Neural crest cell (in vitro differentiated cells): ENCODE measurements at regions not wholly inside any gene's neighbourhood (a gene's known extent, or its start where the extent isn't known, plus 50 kb on each side); places are given as distances from the start of the nearest gene placed in this dataset.

Source experiments
- DNase-seq: peaks from one replicate; pipeline ENCODE4 v3.0.0; 2021; ENCODE audit warnings: low read depth, mixed read lengths, low spot score
- H3K27ac Mint-ChIP-seq: one replicate; pipeline ENCODE4 v1.8.0; 2021; ENCODE audit warnings: mild to moderate bottlenecking, mixed read lengths; ENCODE audit not compliant: unreplicated experiment
- H3K27me3 Mint-ChIP-seq: 2 replicates; pipeline ENCODE4 v1.8.0; 2021; ENCODE audit warnings: low read depth, mild to moderate bottlenecking, mixed read lengths
- H3K36me3 Mint-ChIP-seq: 2 replicates; pipeline ENCODE4 v1.8.0; 2021; ENCODE audit warnings: low read depth, mild to moderate bottlenecking, mixed read lengths
- H3K4me1 Mint-ChIP-seq: 2 replicates; pipeline ENCODE4 v1.8.0; 2021; ENCODE audit warnings: mixed read lengths
- H3K4me3 Mint-ChIP-seq: one replicate; pipeline ENCODE4 v1.8.0; 2021; ENCODE audit warnings: mild to moderate bottlenecking, mixed read lengths
- H3K9me3 Mint-ChIP-seq: 2 replicates; pipeline ENCODE4 v1.8.0; 2021; ENCODE audit warnings: mixed read lengths
- TF ChIP-seq, protein P1 (sequence below): fragments of 200-600 bp; sonication (generic); conservative IDR thresholded peaks from 2 replicates; pipeline ENCODE4 v1.5.0; 2021; ENCODE audit warnings: antibody characterized with exemption, mild to moderate bottlenecking

- no peaks in the 10 kb centered on the region for H3K27me3 Mint-ChIP-seq
- peaks cover 30% of the 10 kb centered on the region for H3K4me1 Mint-ChIP-seq
- no peaks in the 10 kb centered on the region for H3K36me3 Mint-ChIP-seq
- no peak for DNase-seq
- no peak overlapping the region for H3K4me3 Mint-ChIP-seq
- no peak overlapping the region for H3K27ac Mint-ChIP-seq
- TF ChIP-seq, protein P1, sequence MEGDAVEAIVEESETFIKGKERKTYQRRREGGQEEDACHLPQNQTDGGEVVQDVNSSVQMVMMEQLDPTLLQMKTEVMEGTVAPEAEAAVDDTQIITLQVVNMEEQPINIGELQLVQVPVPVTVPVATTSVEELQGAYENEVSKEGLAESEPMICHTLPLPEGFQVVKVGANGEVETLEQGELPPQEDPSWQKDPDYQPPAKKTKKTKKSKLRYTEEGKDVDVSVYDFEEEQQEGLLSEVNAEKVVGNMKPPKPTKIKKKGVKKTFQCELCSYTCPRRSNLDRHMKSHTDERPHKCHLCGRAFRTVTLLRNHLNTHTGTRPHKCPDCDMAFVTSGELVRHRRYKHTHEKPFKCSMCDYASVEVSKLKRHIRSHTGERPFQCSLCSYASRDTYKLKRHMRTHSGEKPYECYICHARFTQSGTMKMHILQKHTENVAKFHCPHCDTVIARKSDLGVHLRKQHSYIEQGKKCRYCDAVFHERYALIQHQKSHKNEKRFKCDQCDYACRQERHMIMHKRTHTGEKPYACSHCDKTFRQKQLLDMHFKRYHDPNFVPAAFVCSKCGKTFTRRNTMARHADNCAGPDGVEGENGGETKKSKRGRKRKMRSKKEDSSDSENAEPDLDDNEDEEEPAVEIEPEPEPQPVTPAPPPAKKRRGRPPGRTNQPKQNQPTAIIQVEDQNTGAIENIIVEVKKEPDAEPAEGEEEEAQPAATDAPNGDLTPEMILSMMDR, result no peak
- peaks cover 7% of the 10 kb centered on the region for H3K9me3 Mint-ChIP-seq
Measured at GRCh38 chr2:8215982-8216381, 465.9 kb upstream of the ID2 start.

DNA sequence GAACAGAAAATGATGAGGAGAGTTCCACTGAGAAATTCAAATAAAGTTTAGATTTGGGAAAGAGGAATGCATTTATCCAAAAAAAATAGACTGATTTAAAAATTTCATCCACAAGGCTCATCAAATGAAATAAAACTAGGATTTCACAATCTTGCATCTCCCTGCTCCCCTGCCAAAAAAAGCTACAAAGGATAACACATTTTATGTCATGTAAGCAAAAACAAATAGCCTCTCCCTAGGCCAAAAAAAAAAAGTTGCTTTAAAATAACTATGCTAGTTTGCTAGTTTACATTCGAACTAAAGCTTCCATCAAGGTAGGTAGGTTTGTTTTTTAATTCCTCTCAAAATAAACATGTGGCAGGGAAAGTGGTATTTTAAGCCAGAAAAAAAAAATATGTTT lies 465.5 kb upstream of the ID2 start:
- Mint-ChIP-seq H3K36me3 (no peaks in the 10 kb centered on the region), H3K9me3 (peaks cover 7% of the 10 kb centered on the region), H3K4me1 (peaks cover 30% of the 10 kb centered on the region), H3K27ac (no peak overlapping the region), H3K4me3 (no peak overlapping the region), H3K27me3 (no peaks in the 10 kb centered on the region)
- TF ChIP-seq, protein P1, result no peak
- no peak for DNase-seq

DNA sequence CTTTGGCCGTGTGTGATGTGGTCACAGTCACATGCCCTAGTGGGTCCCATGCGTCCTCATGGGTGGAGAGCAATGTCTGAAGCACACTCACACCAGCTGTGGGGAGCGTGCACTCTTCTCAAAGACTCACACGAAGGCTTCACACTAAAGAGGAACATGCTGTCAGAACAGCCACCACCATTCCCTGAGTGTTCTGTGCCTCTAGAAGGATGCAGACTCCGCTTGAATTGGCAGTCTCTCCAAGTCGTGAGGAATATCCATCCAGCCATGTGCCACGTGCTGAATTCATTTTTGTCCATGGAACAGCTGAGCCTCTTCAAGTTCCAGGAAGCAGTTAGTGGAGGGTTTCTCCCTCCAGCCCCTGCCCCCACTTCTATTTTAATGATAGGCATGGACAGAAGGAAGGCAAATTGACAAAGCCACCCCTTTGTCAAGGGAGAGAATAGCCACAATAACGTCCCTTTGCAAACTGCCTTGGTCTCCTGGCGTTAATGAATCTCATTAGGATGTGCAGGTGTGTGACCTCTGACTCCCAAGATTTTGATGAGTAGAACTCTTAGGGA lies 464.3 kb upstream of the ID2 start:
- no peaks in the 10 kb centered on the region for H3K27me3 Mint-ChIP-seq
- H3K4me3 Mint-ChIP-seq, result no peak overlapping the region
- peak overlapping the region; percentile 16 for H3K27ac Mint-ChIP-seq
- H3K9me3 Mint-ChIP-seq, result peaks cover 7% of the 10 kb centered on the region
- no peaks in the 10 kb centered on the region for H3K36me3 Mint-ChIP-seq
- DNase-seq, result no peak
- H3K4me1 Mint-ChIP-seq, result peaks cover 30% of the 10 kb centered on the region
- TF ChIP-seq, protein P1, result no peak

DNA sequence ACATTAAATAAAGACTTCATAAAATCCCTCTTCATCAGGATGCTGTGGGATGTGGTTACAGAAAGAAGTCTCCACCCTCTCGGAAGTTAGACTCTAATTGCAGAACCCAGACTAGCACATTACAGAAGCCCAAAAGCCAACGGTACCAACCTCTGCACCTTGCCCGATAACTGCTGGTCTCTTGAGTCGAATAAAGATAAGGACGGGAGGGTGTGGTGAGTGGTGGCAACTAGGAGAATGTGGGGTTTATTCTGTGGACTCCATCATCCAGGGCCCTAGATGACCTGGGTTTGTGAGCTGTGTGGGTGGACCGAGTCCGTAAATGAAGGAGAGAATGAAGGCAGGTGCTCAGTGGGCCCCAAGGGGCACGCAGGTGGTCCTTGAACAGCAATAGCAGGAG lies 462.8 kb upstream of the ID2 start:
- H3K27me3 Mint-ChIP-seq, result no peaks in the 10 kb centered on the region
- no peak for DNase-seq
- H3K9me3 Mint-ChIP-seq, result peaks cover 4% of the 10 kb centered on the region
- no peaks in the 10 kb centered on the region for H3K36me3 Mint-ChIP-seq
- H3K4me1 Mint-ChIP-seq, result peaks cover 27% of the 10 kb centered on the region
- TF ChIP-seq, protein P1, result no peak
- H3K27ac Mint-ChIP-seq, result no peak overlapping the region
- no peak overlapping the region for H3K4me3 Mint-ChIP-seq

DNA sequence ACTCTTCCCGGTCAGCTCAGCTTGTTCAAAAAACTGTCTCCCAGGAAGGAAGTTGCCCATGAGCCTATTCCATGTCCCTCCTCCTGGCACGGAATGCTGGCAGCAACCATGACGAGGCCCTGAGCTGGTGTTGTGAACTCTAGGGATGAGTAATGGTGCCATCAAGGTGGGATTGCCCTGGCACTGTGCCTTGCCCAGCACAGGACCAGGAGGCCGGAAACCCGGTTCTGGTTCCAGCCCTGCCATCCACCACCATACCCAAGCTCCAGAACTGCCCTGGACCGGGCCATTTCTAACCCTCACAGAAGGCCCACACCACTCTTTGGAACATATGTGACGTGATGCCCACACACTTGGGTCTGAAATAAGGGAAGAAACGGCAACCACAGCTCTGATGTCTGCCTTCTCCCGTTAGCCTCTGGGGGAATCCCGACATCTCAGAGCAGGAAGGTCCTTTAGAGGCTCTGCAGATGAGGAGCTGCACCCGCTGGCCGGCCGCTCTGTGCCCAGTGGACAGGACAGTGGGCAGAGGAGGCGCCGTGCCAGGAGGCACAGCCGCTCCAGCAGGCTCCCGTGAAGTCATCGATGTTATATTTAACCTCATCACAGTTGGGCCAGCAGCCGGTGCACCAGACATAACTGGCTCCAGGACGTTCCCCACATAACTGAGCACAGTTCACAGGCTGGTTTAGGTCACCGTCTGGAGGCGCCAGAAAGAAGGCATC lies 462.1 kb upstream of the ID2 start:
- Mint-ChIP-seq H3K4me1 (peaks cover 27% of the 10 kb centered on the region), H3K27ac (no peak overlapping the region), H3K27me3 (no peaks in the 10 kb centered on the region), H3K9me3 (peaks cover 4% of the 10 kb centered on the region), H3K4me3 (no peak overlapping the region), H3K36me3 (no peaks in the 10 kb centered on the region)
- TF ChIP-seq, protein P1, result no peak
- no peak for DNase-seq
